ENCODE measurements at regions not wholly inside any gene's neighbourhood (a gene's known extent, or its start where the extent isn't known, plus 50 kb on each side); places are given as distances from the start of the nearest gene placed in this dataset.
A peak's percentile ranks its signal among the peaks of the same experiment; 100 is the strongest.

DNA sequence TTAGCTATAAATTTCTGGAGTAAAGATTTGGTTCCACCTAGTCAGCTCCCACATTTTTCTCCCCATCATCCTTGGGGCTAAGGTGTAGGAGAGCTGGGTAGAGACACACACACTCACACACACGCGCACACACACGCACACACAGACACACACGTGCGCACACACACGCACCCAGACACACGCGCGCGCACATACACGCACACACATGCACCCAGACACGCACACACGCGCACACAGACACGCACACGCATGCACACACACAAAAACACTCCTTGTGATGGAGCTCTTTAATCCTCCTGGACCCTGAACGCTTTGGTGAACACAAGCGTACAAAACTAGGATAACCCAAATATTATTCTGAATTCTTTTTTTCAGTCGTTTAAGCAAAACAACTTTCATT, 253.6 kb downstream of the C16orf95 start:
- FAIRE-seq = no peak
- H3K27ac ChIP-seq (ENCODE audit: control insufficient read depth, insufficient read depth) = no peak overlapping the region
- no peaks in the 10 kb centered on the region for H3K79me2 ChIP-seq (ENCODE audit: control insufficient read depth, insufficient read depth, low read length)
- H2AFZ ChIP-seq (ENCODE audit: control insufficient read depth, low read depth, low read length) = no peak overlapping the region
- H3K4me1 ChIP-seq (ENCODE audit: control insufficient read depth, insufficient read depth, low read length) = no peaks in the 10 kb centered on the region
- POLR2A ChIA-PET = interaction anchor here (0.6 kb wide), 1 partner anchor 714 kb away, joined by 5 read pairs; no protein-coding TSS in a partner anchor
- H3K36me3 ChIP-seq (ENCODE audit: control insufficient read depth in 2 of 2, insufficient read depth in 2 of 2, low read length in 1 of 2) = no peaks in the 10 kb centered on the region
- in situ Hi-C loops (cut with MboI) (no loop called here), intact Hi-C loops (cut with micrococcal nuclease; ENCODE audit: unreplicated experiment) (loop anchor here (10.0 kb wide), 2 partner anchors 189 to 211 kb away; no protein-coding TSS in a partner anchor)
- ATAC-seq = no peak
- H3K9me3 ChIP-seq (replicated peaks; ENCODE audit: control insufficient read depth, insufficient read depth, low read length) = no peaks in the 10 kb centered on the region
- BruUV-seq (replicated peaks) = no TSS peak
- CTCF ChIA-PET = interaction anchor here (0.6 to 5.1 kb wide), 11 partner anchors 11 to 512 kb away, joined by 3 to 89 read pairs (median 3); no protein-coding TSS in a partner anchor
- 77% methylated on average over 19 of the region's 19 CpGs for WGBS (ENCODE audit: insufficient coverage, insufficient replicate concordance, low lambda C conversion rate, missing lambda C conversion rate)
- SMC1A ChIA-PET (ENCODE audit: uncharacterized antibody, unreplicated experiment) = interaction anchor here (1.4 to 6.2 kb wide), 3 partner anchors 230 to 502 kb away, joined by 3 to 50 read pairs (median 7); no protein-coding TSS in a partner anchor
- H4K20me1 ChIP-seq (ENCODE audit: control insufficient read depth, insufficient read depth) = no peaks in the 10 kb centered on the region
- H3K4me3 ChIP-seq = no peak overlapping the region
- RAD21 ChIA-PET (ENCODE audit: unreplicated experiment) = interaction anchor here (2.0 to 3.1 kb wide), 2 partner anchors 499 to 505 kb away, joined by 6 to 25 read pairs; no protein-coding TSS in a partner anchor
- no peak overlapping the region for H3K4me2 ChIP-seq (ENCODE audit: control insufficient read depth, insufficient read depth)
- TF ChIP-seq, protein P1, sequence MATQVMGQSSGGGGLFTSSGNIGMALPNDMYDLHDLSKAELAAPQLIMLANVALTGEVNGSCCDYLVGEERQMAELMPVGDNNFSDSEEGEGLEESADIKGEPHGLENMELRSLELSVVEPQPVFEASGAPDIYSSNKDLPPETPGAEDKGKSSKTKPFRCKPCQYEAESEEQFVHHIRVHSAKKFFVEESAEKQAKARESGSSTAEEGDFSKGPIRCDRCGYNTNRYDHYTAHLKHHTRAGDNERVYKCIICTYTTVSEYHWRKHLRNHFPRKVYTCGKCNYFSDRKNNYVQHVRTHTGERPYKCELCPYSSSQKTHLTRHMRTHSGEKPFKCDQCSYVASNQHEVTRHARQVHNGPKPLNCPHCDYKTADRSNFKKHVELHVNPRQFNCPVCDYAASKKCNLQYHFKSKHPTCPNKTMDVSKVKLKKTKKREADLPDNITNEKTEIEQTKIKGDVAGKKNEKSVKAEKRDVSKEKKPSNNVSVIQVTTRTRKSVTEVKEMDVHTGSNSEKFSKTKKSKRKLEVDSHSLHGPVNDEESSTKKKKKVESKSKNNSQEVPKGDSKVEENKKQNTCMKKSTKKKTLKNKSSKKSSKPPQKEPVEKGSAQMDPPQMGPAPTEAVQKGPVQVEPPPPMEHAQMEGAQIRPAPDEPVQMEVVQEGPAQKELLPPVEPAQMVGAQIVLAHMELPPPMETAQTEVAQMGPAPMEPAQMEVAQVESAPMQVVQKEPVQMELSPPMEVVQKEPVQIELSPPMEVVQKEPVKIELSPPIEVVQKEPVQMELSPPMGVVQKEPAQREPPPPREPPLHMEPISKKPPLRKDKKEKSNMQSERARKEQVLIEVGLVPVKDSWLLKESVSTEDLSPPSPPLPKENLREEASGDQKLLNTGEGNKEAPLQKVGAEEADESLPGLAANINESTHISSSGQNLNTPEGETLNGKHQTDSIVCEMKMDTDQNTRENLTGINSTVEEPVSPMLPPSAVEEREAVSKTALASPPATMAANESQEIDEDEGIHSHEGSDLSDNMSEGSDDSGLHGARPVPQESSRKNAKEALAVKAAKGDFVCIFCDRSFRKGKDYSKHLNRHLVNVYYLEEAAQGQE (IDR thresholded peaks at IDR 0.05; ENCODE audit: low read depth, low read length) = no peak
- peak; percentile 91; the same call in 1 of the 2 replicates for TF ChIP-seq TCF3 (IDR thresholded peaks at IDR 0.05; ENCODE audit: borderline replicate concordance, insufficient read depth, low read depth, low read length)
- TF ChIP-seq NRF1 (conservative IDR thresholded peaks at IDR 0.05; ENCODE audit: low read depth, low read length) = no peak
- no peak for TF ChIP-seq MEF2A (IDR thresholded peaks at IDR 0.05; ENCODE audit: insufficient read depth, low read depth, low read length)
- TF ChIP-seq, protein P2, sequence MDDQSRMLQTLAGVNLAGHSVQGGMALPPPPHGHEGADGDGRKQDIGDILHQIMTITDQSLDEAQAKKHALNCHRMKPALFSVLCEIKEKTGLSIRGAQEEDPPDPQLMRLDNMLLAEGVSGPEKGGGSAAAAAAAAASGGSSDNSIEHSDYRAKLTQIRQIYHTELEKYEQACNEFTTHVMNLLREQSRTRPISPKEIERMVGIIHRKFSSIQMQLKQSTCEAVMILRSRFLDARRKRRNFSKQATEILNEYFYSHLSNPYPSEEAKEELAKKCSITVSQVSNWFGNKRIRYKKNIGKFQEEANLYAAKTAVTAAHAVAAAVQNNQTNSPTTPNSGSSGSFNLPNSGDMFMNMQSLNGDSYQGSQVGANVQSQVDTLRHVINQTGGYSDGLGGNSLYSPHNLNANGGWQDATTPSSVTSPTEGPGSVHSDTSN (IDR thresholded peaks at IDR 0.05; ENCODE audit: insufficient replicate concordance, low read depth, low read length) = peak; percentile 67
- TF ChIP-seq TBL1XR1 (IDR thresholded peaks at IDR 0.05; ENCODE audit: low read depth, low read length) = no peak
- TF ChIP-seq, protein P3, sequence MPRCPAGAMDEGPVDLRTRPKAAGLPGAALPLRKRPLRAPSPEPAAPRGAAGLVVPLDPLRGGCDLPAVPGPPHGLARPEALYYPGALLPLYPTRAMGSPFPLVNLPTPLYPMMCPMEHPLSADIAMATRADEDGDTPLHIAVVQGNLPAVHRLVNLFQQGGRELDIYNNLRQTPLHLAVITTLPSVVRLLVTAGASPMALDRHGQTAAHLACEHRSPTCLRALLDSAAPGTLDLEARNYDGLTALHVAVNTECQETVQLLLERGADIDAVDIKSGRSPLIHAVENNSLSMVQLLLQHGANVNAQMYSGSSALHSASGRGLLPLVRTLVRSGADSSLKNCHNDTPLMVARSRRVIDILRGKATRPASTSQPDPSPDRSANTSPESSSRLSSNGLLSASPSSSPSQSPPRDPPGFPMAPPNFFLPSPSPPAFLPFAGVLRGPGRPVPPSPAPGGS (IDR thresholded peaks at IDR 0.05; ENCODE audit: borderline replicate concordance, insufficient read depth, low read depth, low read length, poor library complexity, severe bottlenecking) = peak; percentile 99
- TF ChIP-seq, protein P4, sequence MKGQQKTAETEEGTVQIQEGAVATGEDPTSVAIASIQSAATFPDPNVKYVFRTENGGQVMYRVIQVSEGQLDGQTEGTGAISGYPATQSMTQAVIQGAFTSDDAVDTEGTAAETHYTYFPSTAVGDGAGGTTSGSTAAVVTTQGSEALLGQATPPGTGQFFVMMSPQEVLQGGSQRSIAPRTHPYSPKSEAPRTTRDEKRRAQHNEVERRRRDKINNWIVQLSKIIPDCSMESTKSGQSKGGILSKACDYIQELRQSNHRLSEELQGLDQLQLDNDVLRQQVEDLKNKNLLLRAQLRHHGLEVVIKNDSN (IDR thresholded peaks at IDR 0.05; ENCODE audit: borderline replicate concordance, extremely low read length, insufficient read depth, low read depth, low read length) = no peak
- no peak overlapping the region for H3K9ac ChIP-seq (ENCODE audit: control insufficient read depth, insufficient read depth, low read length)
- no peak for DNase-seq (ENCODE audit: low read depth, low spot score)
- H3K27me3 ChIP-seq (replicated peaks in 1 of 2; ENCODE audit: control insufficient read depth in 2 of 2, insufficient read depth in 2 of 2, low read length in 1 of 2) = peaks cover 0 to 4% of the 10 kb centered on the region in 2 experiments; a peak in 2 of 4 replicates
